GM19239 (cell line): ENCODE measurements at regions not wholly inside any gene's neighbourhood (a gene's known extent, or its start where the extent isn't known, plus 50 kb on each side); places are given as distances from the start of the nearest gene placed in this dataset.

Source experiments
- DNase-seq: peaks from one replicate; pipeline ENCODE4 v3.0.0; 2011; ENCODE audit warnings: low spot score; ENCODE audit not compliant: insufficient read length
- FAIRE-seq: peaks from 2 replicates; lab custom pipeline; 2011; peaks lifted over from hg19 to GRCh38; lab: Jason Lieb, UNC

DNA sequence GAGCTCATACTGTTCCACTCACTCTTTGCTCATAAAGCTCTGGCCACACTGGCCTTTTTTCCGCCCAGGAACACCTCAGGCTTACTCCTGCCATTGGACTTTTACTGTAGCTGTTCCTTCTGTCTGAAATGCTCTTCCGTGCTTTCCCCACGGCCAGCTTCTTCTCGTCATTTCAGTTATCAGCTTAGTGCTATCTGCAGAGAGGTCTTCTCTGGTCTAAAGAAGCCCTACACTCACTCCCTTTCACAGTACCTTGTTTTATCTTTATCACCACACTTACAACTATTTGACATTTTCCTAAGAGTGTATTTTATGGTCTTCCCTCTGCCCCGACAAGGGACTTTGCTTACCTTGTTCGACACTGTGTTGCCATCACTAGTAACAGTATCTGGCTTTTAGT, 388.1 kb upstream of the SPRED2 start:
- FAIRE-seq (no peak), DNase-seq (no peak)

DNA sequence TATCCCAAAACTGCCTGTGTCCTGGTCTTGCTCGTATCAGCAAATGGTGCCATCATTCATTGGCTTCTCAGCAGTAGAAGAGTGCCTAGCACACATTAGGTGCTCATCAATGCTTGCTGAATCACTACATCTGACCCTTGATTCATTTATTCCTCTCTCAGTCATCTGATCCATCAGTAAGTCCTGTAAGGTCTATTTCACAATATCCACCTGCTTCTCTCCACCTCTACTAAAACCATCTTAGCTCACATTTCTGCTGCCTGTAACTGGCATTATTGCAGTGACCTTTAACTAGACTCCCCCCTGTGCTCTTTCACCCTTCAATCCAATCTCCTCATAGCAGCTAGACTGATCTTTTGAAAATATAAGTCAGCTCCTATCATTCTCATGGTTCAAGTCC, 387.6 kb upstream of the SPRED2 start:
- no peak for DNase-seq
- no peak for FAIRE-seq

DNA sequence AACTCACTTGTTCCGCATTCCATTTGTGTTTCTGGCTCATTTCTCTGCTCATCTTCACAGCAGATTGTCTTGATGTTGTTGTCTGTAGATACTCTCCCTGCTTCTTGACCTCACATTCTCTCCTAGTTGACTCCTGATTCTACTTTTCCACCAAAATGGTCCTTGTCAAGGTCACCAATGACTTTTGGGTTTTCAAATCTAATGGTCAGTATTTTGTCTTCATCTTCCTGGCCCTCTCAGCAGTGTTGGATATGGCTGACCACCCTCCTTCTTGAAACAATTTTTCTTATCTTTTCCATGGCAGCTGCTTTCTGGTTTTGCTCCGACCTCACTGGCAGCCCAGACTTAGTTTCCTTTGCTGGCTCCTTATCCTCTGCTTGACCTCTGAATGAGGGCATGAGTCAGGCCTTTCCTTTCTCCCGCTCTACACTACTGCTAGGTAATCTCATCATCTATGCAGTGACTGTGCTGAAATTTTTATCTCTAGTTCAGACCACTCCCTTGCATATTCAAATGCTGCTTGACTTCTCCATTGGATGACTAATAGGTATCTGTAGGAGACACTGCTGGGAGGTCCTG, 386.6 kb upstream of the SPRED2 start:
- no peak for DNase-seq
- FAIRE-seq = no peak

DNA sequence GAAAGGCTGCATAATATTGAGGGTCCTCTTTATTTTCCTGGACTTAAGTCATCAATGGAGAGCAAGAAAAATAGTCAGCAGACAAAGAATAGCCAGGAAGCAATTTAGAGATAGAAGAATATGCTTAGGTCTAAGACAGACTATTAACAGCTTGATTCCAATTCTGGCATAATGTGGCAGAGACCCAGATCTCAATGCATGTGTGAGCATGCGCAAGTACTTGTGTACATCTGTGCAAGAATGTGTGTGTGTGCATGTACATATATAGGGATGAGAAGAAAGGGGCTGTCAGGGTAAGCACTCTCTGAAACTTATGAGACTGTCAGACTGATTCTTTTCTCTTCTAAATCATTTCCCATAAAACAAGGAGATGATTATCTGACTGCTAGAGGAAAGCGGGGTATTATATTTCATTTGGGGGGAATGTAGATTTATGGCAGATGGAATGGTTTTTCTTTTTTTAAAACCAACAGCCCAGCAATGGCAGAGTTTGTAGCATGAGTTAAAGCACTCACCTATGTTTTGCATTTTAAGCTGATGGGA, 381.3 kb upstream of the SPRED2 start:
- no peak for FAIRE-seq
- DNase-seq = no peak

DNA sequence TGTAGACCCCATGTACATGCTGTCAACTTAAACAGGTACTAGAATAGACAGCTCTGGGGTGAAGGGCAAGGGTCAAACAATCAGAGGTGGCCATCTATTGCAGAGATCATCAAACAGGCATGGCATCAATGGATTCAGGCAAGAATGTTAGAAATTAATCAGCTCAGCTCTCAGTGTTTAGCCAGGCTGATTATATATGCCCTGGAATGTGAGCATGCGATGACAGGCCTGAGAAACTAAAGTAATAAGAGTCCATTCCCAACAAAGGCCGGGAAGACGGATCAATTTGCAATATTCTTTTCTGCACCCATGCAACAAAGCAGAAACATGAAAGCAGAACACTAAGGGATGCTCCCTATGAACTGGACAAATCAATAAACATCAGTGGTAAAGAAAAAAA, 380.5 kb upstream of the SPRED2 start:
- DNase-seq (no peak), FAIRE-seq (no peak)

DNA sequence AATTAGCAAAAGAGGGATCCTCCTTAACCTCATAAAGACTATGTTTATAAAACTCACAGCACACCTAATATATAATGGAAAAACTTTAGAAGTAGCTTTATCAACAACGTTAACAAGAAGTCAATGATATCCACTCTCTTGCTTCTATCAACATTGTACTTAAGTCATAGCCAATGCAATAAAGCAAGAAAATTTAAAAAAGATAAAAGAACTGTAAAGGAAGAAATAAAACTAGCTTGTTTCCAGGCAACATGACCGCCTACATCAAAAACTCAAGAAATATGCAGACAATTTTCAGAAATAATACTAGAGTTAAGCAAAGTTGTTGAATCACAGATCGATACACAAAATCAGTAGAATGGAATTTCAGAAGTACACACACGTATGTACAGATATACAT, 375.5 kb upstream of the SPRED2 start:
- FAIRE-seq (no peak), DNase-seq (no peak)

DNA sequence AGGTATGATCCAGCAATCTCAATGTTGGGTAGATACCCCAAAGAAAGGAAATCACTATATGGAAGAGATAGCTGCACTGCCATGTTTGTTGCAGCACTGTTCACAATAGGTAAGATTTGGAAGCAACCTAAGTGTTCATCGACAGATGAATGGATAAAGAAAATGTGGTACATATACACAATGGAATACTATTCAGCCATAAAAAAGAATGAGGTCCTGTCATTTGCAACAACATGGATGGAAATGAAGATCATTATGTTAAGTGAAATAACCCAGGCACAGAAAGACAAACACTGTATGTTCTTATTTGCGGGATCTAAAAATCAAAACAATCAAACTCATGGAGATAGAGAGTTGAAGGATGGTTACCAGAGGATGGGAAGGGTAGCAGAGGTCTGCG, 372.4 kb upstream of the SPRED2 start:
- DNase-seq (no peak), FAIRE-seq (no peak)

DNA sequence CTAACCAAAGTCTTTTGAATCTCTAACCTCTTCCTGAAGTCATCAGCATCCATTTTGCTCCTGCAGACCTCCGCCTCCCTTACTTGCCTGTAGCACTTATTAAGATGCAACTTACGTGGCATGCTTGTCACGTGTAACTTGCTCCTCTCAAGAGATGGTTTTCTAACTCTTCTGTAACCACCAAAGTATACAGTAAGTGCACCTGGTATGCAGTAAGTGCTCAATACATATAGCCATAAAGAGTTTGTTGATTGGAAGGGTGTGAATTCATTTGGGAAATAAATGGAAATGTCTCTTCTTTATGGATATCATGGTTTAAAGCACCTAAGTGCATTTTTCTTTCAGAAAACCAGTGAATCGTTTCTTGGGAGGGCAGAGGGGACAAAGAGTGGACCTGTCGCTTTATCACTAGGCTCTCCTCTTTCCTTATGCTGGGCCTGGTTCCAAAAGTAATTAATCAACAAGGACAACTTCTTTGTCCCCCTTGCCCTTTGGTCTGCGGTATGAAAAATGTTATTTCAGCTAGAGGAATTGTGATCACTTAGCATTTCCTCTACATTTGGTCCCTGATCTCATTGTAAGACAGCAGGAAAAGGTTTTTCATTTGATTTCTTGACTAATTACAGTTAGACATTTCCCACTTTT, 370.0 kb upstream of the SPRED2 start:
- FAIRE-seq = no peak

DNA sequence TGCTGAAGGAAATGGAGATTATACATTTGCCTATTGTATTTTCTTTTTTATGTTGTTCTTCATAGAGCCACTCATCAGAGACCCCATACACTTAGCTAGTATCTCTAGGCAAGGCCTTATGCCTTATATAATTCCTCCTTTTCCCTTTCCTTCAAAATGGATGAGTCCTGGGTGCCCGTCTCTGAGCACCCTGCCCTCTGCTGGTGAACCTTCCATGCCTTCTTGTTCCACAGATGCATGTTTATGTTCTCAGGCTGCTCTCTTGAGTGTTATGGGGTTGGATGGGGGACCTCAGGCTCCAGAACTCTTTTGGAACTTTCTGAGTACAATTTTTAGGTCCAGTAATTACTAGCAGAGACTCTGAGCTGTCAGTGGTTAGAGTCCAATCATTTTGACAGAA, 368.6 kb upstream of the SPRED2 start:
- FAIRE-seq = no peak
- DNase-seq = no peak

More for the DNA sequence above, 370.0 kb upstream of the SPRED2 start:
- DNase-seq = no peak

DNA sequence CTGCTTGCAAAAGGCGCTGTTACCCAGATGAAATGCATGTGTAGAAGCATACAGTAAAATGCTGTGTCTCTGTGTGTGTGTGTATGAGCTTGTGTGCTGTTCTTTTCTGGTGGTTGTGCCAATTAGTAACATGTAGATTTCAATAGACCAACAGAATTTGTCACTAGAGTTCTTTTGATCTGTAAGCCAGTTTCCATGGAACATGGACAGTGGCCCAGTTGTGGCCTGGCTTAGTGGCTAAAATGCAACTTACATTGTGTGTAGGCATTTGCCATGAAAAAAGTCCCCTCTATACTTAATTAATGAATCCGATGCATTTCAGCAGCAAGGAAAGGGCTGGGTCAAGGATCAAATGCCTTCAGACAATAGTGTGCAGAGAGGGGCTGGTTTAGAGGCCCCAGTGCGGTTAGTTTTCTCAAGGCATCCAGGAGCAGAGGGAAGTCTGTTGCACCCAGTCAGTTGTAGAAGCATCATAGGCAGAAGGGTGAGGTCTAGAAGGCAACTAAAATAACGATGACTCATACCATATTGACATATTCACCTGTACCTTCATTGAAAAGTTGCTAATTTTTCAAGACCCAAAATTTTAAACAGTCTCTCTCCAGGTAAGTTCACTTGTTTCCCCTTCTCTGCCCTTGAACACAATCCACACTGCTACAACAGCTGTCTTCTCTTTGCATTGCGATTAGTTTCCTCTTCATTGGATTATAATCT, 366.9 kb upstream of the SPRED2 start:
- FAIRE-seq = no peak
- no peak for DNase-seq

DNA sequence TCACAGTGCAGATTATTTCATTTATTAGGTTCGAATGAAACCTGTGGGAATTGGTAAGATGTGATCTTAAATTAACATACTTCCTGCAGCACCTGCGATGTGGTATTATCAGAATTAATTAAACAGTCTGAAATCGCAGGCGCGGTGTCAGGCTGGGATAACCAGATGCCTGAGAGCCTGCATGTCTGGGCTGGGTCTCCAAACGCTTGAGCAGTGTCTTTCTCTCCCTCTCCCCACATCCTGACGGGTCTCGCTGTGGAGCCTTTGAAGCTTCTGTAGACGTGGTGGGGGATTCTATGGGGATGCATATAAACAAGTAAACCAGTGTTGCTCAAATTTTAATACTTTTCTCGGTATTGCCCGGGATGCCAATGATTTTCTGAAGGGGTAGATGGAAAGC, 366.2 kb upstream of the SPRED2 start:
- FAIRE-seq = no peak
- no peak for DNase-seq

DNA sequence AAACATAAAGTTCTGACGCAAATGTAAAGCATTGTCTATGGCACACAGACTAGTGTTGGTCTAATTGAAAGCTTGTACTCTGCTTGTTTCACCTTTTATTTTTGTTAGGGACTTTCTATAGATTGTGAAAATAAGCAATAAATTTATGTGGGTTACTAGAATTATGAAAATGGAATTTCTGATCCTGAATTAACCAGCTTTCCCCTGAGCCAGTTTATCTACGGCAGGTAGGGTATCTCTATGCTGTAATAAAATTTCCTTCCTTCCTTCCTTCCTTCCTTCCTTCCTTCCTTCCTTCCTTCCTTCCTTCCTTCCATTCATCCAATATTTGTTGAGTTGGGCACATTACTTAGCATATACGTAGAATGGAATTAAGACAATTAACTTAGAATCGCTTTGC, 362.6 kb upstream of the SPRED2 start:
- DNase-seq (no peak), FAIRE-seq (no peak)

DNA sequence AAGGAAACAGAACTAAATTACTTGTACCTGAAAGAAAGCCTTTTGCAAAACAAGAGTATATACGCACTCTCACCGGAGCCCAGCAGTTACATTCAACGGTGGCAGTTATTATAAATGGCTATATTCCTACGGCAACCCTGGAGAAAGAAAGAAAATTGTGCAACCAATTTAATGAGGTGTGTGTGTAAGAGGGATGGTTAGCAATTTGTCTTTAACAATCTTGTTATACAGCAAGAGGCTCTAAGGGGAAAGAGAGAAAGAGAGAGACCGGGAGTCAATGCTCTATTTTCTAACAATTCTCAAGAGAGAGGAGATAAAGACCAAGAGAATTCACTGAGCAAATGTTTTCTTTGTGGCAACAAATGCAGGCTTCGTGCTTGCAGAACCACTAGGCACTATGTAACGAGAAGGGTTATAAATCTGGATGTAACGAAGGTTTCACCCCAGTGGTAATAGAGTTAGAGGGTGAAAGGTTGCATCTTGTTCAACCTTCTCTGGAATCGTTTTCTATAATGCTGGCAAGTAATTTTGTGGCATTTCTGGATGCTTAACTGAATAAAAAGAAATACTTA, 359.1 kb upstream of the SPRED2 start:
- DNase-seq (no peak), FAIRE-seq (no peak)

DNA sequence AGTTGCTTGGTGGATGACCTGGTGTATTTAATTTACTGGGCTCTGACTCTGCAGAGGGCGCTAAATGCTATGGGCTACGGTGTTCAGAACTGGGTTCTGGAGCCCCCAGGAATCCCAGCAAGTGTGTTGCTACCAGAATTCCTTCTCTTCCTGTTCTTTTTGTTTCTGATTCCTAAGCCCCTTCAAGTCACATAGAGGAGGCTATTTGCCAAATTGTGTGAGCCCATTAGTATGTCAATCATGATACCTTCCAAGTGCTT, 358.2 kb upstream of the SPRED2 start:
- DNase-seq (no peak), FAIRE-seq (no peak)

DNA sequence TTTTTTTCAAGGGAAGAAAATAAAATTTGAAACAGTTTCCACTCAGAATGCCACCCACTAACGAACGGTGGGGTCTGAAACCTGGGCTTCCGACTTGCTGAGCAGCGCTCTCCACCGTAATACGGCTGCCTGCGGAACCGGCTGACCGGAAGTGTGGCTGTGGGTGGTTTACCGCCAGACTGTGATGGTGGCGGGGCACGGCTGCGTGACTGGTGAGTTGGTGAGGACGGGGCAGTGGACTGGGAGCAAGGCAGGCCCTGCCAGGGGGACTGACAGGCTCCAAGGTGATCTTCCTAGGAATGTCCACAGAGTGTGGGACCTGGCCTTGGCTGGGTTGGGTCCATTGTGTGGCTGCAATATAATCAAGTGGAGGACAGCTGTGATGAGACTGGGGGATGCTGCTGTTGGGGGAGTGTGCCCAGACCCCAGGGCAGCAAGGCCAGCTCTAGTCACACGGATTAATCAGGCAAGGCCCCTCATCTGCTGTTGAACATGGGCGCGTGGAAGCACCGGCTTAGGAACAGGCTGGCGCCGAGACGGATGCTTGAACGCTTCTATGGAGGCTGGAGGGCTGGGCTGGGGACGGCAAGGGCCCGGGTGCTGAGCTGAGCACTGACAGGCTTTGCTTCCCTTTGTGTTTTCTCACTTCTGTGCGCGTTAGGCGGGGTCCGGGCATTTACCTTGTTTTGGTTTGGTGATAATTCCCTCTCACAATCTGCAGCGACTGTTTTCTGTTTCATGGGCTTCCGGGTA, 357.7 kb upstream of the SPRED2 start:
- no peak for FAIRE-seq
- DNase-seq = no peak

DNA sequence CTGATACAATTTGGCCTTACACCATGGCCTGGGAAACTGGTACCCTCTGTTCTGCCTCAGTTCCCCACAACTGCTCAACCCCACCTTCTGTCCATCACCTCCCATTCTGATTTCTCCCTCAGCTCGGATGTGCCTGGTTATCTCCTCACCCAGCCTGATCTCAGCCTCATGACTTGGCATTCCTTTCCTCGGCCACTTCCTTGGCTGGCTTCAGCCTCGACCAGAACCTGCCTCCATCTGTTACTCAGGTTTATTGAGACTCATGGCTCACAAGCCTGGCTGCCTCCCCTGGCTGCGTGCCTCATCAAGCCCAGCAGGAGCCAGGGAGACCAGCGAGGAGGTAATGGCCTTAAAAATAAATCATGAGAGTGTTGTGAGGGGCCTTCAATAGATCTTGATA, 356.2 kb upstream of the SPRED2 start:
- FAIRE-seq = no peak

DNA sequence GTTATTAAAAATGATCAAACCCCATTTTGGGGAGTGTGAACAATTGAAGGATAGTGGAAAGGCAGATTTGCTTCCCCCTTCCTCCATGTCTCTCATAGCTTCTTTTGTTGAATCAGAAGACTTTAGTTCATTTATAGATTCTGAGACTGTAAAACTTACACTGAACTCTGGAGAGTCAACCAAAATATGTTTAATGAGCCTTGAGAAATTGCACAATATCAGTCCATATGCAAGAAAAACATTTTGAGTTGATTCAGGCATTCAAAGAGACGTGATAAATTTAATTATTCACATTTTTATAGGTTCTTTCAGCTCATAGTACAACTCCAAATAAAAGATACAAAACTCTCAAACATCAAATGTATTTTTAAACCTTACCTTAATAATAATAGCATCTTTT, 354.4 kb upstream of the SPRED2 start:
- FAIRE-seq (no peak), DNase-seq (no peak)

More for the DNA sequence above, 356.2 kb upstream of the SPRED2 start:
- DNase-seq = no peak

DNA sequence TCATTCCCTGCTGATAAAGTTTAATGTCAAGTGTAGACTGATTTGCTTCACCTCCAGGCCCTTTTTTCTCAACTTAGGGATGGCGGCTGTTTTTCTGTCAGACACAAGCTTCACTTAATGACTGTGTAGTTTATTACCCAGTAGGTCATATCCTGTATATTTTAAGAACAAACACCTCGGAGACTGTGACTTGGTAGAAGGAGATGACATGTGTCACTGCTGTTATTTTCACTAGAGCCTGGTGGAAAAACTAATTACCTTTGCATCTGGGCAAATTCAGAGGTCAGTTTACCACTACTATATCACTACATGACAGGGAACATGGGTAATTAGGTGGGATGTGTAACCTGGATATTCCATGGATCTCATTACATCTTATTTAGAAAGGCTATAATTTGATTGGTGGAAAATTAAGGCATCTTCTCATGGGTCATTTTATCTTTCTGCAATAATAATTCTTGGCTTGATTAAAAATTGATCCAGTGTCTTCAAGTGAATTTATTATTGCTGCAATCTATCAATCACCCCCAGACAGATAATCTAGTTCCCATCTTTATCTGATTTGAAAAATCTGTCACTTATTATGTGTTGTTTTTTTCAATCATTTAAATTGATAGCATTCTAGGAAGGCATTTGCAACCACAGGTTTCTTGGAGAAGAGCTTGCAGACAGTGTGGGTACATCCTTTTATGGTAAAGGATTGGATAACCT, 353.8 kb upstream of the SPRED2 start:
- FAIRE-seq (no peak), DNase-seq (no peak)

DNA sequence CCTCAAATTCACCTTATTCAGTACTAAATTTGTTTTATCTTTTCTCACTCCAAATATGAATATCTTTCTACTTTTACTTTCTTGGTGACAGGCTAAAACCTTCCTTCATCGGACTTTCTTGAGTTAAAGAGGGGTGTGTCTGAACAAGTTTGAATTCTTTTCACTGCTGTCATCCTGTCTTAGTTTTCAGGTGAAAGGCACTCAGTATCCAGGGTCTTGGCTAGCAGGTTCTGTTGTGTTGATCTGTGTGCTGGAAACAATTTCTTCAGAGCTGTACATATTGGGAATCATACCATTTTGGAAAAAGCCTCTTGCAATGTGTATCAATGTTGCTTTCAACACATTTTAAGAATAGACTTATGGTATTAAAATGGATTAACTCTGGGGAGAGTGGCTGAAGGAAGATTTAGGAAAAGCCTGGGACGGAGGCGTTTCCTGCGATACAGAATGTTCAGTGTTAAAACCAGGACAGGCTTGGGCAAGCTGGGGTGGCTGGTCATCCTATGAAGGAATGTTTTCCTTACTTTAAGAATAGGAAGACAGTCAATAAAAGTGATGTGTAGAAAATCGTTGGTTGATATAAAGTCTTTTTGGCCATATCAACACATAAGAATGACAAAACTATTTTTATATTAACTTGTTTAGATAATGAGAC, 350.7 kb upstream of the SPRED2 start:
- no peak for FAIRE-seq
- DNase-seq = no peak

DNA sequence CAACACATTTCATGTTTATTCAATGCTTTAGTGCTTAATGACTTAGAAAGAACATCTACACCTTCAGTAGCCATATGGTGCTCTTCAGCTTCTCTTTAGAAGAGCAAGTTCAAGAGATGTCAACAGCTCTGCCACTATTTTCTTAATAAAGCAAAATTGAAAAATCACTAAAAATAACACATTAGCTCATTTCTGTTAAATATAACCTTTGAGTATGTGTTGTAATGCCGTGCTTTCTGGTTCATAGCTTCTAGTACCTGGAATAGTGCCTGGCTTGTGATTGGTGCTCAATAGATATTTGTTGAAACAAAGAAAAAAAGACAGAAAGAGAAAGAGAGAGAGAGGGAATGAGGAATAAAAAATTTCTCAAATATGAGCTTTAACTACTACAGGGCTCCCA, 349.8 kb upstream of the SPRED2 start:
- FAIRE-seq (no peak), DNase-seq (no peak)
